Heart left ventricle (tissue), 16 donors: ENCODE measurements at regions not wholly inside any gene's neighbourhood (a gene's known extent, or its start where the extent isn't known, plus 50 kb on each side); places are given as distances from the start of the nearest gene placed in this dataset.
A peak's percentile ranks its signal among the peaks of the same experiment; 100 is the strongest.

ENCODE experiments used
- ATAC-seq, 4 donors: fragments of 200-7000 bp; cut with Tn5 transposase; one replicate each; pipeline ENCODE4 v1.9.1; 2020 to 2022; ENCODE audit warnings: moderate library complexity in 4 of 4, mild to moderate bottlenecking in 3 of 4, moderate number of reproducible peaks in 1 of 4
- DNase-seq, 5 donors: peaks; one replicate each; pipeline ENCODE4 v3.0.0-alpha.2; 2020
- H3K27ac ChIP-seq, 12 donors: fragments of 200-600 bp; sonication (generic) in 4 of 12; one replicate each; pipeline versions ENCODE4 v1.5.0 to v1.8.0; 2016 to 2022; ENCODE audit warnings: mild to moderate bottlenecking in 2 of 12
- H3K27me3 ChIP-seq, 9 donors: fragments of 200-600 bp; sonication (generic) in 2 of 9; one replicate each; pipeline versions ENCODE4 v1.5.1 to v1.8.0; 2016 to 2022; ENCODE audit warnings: mild to moderate bottlenecking in 3 of 9
- H3K36me3 ChIP-seq, 9 donors: fragments of 200-600 bp; sonication (generic) in 2 of 9; one replicate each; pipeline versions ENCODE4 v1.5.0 to v1.8.0; 2018 to 2022; ENCODE audit warnings: mild to moderate bottlenecking in 2 of 9
- H3K4me1 ChIP-seq, 12 donors: fragments of 200-600 bp; sonication (generic) in 4 of 12; one replicate each; pipeline versions ENCODE4 v1.5.0 to v1.8.0; 2016 to 2022; ENCODE audit warnings: mild to moderate bottlenecking in 3 of 12
- H3K4me3 ChIP-seq, 12 donors: fragments of 200-600 bp; sonication (generic) in 4 of 12; one replicate each; pipeline versions ENCODE4 v1.5.0 to v1.8.0; 2017 to 2022; ENCODE audit warnings: mild to moderate bottlenecking in 9 of 12, moderate library complexity in 4 of 12
- H3K9me3 ChIP-seq, 12 donors: fragments of 200-600 bp; sonication (generic) in 4 of 12; one replicate each; pipeline versions ENCODE4 v1.5.0 to v1.8.0; 2016 to 2022; ENCODE audit warnings: mild to moderate bottlenecking in 1 of 12
- POLR2A ChIP-seq, 2 donors: fragments of 450-650 bp; IDR thresholded peaks; one replicate each; pipeline ENCODE4 v1.6.1; 2017; ENCODE audit warnings: antibody characterized with exemption in 2 of 2, mild to moderate bottlenecking in 2 of 2, moderate library complexity in 2 of 2
- WGBS, 4 donors: extraction: QIAGEN DNeasy Blood & Tissue Kit in 2 of 4; methylation state at CpG; one replicate each; pipeline versions ENCODE4 v1.1.5 to v1.1.7; 2013 to 2018; 5-methylcytosine and 5-hydroxymethylcytosine counted together
- intact Hi-C, 10 donors: fragments of 100-400 bp; cut with DNase I; formaldehyde crosslinking; loops; one replicate each; pipeline versions ENCODE4 v1.11.1 to v1.14.2; 2022
- TF ChIP-seq, protein P1 (sequence below), 12 donors: fragments of 200-600 bp; sonication (generic) in 4 of 12; IDR thresholded peaks; one replicate each; pipeline versions ENCODE4 v1.5.0 to v1.8.0; 2018 to 2022; ENCODE audit warnings: antibody characterized with exemption in 12 of 12, mild to moderate bottlenecking in 5 of 12
- donor health status: ischemic (EF 13 %, LVEDD 7.1; RV severe dilation, severe dysfunction).
- donor health status: healthy with polysubstance abuse.
- donor health status: DM: no; HTN: yes; CAD: no.
- donor health status: DM: no; HTN: no; CAD: no.
- donor health status: ischemic (EF 25% LVEDD 6.9; RV normal size, moderate dysfunction).
- donor health status: ischemic (EF 25% LVEDD 5.7; RV mildly dilated, moderate dysfunction).
- donor health status: healthy.
- donor health status: DM: yes; HTN: yes; CAD: no.
- donor health status: ischemic (EF 35%, LVEDD 5.7; RV mildly dilated, moderate dysfunction).
- donor health status: nonischemic (EF 11% LVEDD 7.7; RV severe dilation, severe dysfunction).
- donor health status: DM: yes; HTN: yes; CAD: no.
- donor health status: PGD.
- donor health status: ischemic (EF 29% LVEDD 5.4; RV normal size, mild dysfunction).
- donor health status: nonischemic (EF 23%, LVEDD 6.1; RV moderate dilation, normal function).

GRCh38 chr1:81380436-81380835 is 420.3 kb upstream of the ADGRL2 start:
- Histone ChIP-seq H3K27me3 (no peaks in the 10 kb centered on the region), H3K36me3 (no peaks in the 10 kb centered on the region), H3K4me1 (peaks cover 0 to 4% (median 0%) of the 10 kb centered on the region in 12 donors), H3K4me3 (no peak overlapping the region), H3K27ac (no peak overlapping the region), H3K9me3 (no peaks in the 10 kb centered on the region)
- TF ChIP-seq, protein P1, sequence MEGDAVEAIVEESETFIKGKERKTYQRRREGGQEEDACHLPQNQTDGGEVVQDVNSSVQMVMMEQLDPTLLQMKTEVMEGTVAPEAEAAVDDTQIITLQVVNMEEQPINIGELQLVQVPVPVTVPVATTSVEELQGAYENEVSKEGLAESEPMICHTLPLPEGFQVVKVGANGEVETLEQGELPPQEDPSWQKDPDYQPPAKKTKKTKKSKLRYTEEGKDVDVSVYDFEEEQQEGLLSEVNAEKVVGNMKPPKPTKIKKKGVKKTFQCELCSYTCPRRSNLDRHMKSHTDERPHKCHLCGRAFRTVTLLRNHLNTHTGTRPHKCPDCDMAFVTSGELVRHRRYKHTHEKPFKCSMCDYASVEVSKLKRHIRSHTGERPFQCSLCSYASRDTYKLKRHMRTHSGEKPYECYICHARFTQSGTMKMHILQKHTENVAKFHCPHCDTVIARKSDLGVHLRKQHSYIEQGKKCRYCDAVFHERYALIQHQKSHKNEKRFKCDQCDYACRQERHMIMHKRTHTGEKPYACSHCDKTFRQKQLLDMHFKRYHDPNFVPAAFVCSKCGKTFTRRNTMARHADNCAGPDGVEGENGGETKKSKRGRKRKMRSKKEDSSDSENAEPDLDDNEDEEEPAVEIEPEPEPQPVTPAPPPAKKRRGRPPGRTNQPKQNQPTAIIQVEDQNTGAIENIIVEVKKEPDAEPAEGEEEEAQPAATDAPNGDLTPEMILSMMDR (IDR thresholded peaks at IDR 0.05), result no peak
- no peak for TF ChIP-seq POLR2A (IDR thresholded peaks at IDR 0.05)
- 95 to 98% (median 97%) methylated on average over 1 of the region's 1 CpG for WGBS, 4 donors
- DNase-seq (no peak), ATAC-seq (no peak)
- intact Hi-C loops, result no loop called here

DNA sequence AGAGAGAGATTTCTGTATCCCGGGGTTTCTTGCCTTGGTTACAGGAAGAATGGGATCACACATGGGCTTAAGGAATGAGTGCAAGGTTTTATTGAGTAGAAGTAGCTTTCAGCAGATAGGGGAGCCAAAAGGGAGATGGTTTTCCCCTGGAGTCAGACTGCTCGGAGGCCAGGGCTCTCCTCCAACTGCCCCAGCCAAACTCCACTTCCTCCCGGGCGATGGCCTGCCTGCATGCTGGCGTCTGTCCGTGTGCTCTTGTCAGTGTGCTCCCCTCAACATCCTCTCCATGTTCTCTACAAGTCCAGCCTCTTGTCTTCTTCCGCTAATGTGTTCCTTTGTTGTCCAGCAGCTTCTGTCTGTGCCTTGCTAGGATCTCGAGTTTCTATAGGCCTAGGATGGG is 421.3 kb upstream of the ADGRL2 start:
- WGBS, 4 donors, result 66 to 72% (median 68%) methylated on average over 8 of the region's 8 CpGs
- TF ChIP-seq, protein P1 (IDR thresholded peaks at IDR 0.05), result no peak
- no peak for TF ChIP-seq POLR2A (IDR thresholded peaks at IDR 0.05)
- Histone ChIP-seq H3K4me3 (no peak overlapping the region), H3K27me3 (no peaks in the 10 kb centered on the region), H3K27ac (no peak overlapping the region), H3K9me3 (no peaks in the 10 kb centered on the region), H3K4me1 (peaks cover 0 to 4% (median 0%) of the 10 kb centered on the region in 12 donors), H3K36me3 (no peaks in the 10 kb centered on the region)
- DNase-seq (no peak), ATAC-seq (peak in 1 of 4 donors; percentile 51)
- intact Hi-C loops, result no loop called here

DNA sequence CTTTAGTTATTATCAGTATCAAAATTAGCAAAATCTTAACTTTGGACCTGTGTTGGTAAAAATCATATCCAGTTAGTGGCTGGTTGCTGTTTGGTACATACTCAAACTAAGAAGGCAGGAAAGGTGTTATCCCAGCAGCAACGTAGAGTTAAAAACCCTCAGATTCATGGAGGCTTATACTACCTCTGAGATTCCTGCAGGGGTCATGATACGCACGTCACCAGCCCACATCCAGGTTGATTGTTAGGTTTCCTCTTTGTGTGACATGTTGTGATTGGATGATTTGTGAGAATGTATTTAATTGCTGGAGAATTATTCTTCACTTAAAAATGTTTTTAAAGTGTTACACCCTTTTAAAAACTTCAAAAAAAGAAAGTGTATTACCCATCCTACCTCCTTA is 423.3 kb upstream of the ADGRL2 start:
- DNase-seq (no peak), ATAC-seq (peak in 1 of 4 donors; percentile 28)
- H3K4me3 ChIP-seq, result no peak overlapping the region
- no peaks in the 10 kb centered on the region for H3K27me3 ChIP-seq
- H3K36me3 ChIP-seq, result no peaks in the 10 kb centered on the region
- intact Hi-C loops, result no loop called here
- H3K27ac ChIP-seq, result no peak overlapping the region
- 42 to 61% (median 56%) methylated on average over 3 of the region's 3 CpGs for WGBS, 4 donors
- no peaks in the 10 kb centered on the region for H3K9me3 ChIP-seq
- peaks cover 0 to 4% (median 0%) of the 10 kb centered on the region in 12 donors for H3K4me1 ChIP-seq
- TF ChIP-seq POLR2A (IDR thresholded peaks at IDR 0.05), result no peak
- TF ChIP-seq, protein P1 (IDR thresholded peaks at IDR 0.05), result peak in 8 of 12 donors; percentile 15 to 37 (median 22)

GRCh38 chr1:81375884-81376548 is 424.7 kb upstream of the ADGRL2 start:
- intact Hi-C loops, result no loop called here
- H3K36me3 ChIP-seq, result no peaks in the 10 kb centered on the region
- ATAC-seq, result peak in 2 of 4 donors; percentile 48 to 53
- no peaks in the 10 kb centered on the region for H3K27me3 ChIP-seq
- peaks cover 0 to 4% (median 0%) of the 10 kb centered on the region in 12 donors for H3K4me1 ChIP-seq
- no peak overlapping the region for H3K27ac ChIP-seq
- H3K4me3 ChIP-seq, result no peak overlapping the region
- WGBS, 4 donors, result 82 to 87% (median 85%) methylated on average over 5 of the region's 5 CpGs
- no peaks in the 10 kb centered on the region for H3K9me3 ChIP-seq
- DNase-seq, result no peak
- TF ChIP-seq POLR2A (IDR thresholded peaks at IDR 0.05), result no peak
- TF ChIP-seq, protein P1 (IDR thresholded peaks at IDR 0.05), result no peak
